ENCODE measurements at regions not wholly inside any gene's neighbourhood (a gene's known extent, or its start where the extent isn't known, plus 50 kb on each side); places are given as distances from the start of the nearest gene placed in this dataset.

GRCh38 chr4:31041853-31042252 is 321.7 kb downstream of the PCDH7 start:
- no peak for TF ChIP-seq GATA2 (IDR thresholded peaks at IDR 0.05; ENCODE audit: low read depth, low read length)
- TF ChIP-seq GATA3 (IDR thresholded peaks at IDR 0.05; ENCODE audit: low read depth, low read length): no peak

Measured in SH-SY5Y (cell line).